GM12878 (cell line): ENCODE measurements at regions not wholly inside any gene's neighbourhood (a gene's known extent, or its start where the extent isn't known, plus 50 kb on each side); places are given as distances from the start of the nearest gene placed in this dataset.

ENCODE experiments used
- TF ChIP-seq, protein P1 (sequence below): IDR thresholded peaks from 2 replicates; pipeline ENCODE4 v1.6.1; 2012; ENCODE audit warnings: improper control_type of control experiment, low read depth, low read length; ENCODE audit not compliant: insufficient replicate concordance
- TF ChIP-seq, protein P2 (sequence below): fragments of 450-650 bp; IDR thresholded peaks from 2 replicates; pipeline ENCODE4 v1.6.1; 2016; ENCODE audit warnings: mild to moderate bottlenecking
- TF ChIP-seq, protein P3 (sequence below): fragments of 450-650 bp; formaldehyde crosslinking; IDR thresholded peaks from 2 replicates; pipeline ENCODE4 v1.4.0; 2022; ENCODE audit warnings: mild to moderate bottlenecking, moderate library complexity

DNA sequence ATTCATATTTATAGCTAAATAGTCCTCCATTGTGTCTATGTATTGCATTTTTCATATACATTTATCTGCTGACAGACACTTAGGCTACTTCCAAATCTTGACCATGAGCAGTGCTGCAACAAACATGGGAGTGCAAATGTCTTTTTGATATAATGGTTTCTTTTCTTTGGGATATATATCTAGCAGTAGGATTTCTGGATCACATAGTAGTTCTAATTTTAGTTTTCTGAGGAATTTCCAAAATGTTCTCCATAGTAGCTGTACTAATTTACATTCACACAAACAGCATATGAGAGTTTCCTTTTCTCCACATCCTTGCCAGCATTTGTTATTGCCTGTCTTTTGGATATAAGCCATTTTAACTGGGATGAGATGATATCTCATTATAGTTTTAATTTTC is 1521.3 kb downstream of the REEP3 start (continued):
- TF ChIP-seq, protein P1, sequence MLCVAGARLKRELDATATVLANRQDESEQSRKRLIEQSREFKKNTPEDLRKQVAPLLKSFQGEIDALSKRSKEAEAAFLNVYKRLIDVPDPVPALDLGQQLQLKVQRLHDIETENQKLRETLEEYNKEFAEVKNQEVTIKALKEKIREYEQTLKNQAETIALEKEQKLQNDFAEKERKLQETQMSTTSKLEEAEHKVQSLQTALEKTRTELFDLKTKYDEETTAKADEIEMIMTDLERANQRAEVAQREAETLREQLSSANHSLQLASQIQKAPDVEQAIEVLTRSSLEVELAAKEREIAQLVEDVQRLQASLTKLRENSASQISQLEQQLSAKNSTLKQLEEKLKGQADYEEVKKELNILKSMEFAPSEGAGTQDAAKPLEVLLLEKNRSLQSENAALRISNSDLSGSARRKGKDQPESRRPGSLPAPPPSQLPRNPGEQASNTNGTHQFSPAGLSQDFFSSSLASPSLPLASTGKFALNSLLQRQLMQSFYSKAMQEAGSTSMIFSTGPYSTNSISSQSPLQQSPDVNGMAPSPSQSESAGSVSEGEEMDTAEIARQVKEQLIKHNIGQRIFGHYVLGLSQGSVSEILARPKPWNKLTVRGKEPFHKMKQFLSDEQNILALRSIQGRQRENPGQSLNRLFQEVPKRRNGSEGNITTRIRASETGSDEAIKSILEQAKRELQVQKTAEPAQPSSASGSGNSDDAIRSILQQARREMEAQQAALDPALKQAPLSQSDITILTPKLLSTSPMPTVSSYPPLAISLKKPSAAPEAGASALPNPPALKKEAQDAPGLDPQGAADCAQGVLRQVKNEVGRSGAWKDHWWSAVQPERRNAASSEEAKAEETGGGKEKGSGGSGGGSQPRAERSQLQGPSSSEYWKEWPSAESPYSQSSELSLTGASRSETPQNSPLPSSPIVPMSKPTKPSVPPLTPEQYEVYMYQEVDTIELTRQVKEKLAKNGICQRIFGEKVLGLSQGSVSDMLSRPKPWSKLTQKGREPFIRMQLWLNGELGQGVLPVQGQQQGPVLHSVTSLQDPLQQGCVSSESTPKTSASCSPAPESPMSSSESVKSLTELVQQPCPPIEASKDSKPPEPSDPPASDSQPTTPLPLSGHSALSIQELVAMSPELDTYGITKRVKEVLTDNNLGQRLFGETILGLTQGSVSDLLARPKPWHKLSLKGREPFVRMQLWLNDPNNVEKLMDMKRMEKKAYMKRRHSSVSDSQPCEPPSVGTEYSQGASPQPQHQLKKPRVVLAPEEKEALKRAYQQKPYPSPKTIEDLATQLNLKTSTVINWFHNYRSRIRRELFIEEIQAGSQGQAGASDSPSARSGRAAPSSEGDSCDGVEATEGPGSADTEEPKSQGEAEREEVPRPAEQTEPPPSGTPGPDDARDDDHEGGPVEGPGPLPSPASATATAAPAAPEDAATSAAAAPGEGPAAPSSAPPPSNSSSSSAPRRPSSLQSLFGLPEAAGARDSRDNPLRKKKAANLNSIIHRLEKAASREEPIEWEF = no peak
- TF ChIP-seq, protein P2, sequence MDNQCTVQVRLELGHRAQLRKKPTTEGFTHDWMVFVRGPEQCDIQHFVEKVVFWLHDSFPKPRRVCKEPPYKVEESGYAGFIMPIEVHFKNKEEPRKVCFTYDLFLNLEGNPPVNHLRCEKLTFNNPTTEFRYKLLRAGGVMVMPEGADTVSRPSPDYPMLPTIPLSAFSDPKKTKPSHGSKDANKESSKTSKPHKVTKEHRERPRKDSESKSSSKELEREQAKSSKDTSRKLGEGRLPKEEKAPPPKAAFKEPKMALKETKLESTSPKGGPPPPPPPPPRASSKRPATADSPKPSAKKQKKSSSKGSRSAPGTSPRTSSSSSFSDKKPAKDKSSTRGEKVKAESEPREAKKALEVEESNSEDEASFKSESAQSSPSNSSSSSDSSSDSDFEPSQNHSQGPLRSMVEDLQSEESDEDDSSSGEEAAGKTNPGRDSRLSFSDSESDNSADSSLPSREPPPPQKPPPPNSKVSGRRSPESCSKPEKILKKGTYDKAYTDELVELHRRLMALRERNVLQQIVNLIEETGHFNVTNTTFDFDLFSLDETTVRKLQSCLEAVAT = no peak
- TF ChIP-seq, protein P3, sequence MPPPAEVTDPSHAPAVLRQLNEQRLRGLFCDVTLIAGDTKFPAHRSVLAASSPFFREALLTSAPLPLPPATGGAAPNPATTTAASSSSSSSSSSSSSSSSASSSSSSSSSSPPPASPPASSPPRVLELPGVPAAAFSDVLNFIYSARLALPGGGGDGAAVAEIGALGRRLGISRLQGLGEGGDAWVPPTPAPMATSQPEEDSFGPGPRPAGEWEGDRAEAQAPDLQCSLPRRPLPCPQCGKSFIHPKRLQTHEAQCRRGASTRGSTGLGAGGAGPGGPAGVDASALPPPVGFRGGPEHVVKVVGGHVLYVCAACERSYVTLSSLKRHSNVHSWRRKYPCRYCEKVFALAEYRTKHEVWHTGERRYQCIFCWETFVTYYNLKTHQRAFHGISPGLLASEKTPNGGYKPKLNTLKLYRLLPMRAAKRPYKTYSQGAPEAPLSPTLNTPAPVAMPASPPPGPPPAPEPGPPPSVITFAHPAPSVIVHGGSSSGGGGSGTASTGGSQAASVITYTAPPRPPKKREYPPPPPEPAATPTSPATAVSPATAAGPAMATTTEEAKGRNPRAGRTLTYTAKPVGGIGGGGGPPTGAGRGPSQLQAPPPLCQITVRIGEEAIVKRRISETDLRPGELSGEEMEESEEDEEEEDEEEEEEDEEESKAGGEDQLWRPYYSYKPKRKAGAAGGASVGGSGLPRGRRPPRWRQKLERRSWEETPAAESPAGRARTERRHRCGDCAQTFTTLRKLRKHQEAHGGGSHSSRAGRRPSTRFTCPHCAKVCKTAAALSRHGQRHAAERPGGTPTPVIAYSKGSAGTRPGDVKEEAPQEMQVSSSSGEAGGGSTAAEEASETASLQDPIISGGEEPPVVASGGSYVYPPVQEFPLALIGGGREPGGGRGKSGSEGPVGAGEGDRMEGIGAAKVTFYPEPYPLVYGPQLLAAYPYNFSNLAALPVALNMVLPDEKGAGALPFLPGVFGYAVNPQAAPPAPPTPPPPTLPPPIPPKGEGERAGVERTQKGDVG (CRISPR knock-in tag) = no peak
